ENCODE measurements at regions not wholly inside any gene's neighbourhood (a gene's known extent, or its start where the extent isn't known, plus 50 kb on each side); places are given as distances from the start of the nearest gene placed in this dataset.

DNA sequence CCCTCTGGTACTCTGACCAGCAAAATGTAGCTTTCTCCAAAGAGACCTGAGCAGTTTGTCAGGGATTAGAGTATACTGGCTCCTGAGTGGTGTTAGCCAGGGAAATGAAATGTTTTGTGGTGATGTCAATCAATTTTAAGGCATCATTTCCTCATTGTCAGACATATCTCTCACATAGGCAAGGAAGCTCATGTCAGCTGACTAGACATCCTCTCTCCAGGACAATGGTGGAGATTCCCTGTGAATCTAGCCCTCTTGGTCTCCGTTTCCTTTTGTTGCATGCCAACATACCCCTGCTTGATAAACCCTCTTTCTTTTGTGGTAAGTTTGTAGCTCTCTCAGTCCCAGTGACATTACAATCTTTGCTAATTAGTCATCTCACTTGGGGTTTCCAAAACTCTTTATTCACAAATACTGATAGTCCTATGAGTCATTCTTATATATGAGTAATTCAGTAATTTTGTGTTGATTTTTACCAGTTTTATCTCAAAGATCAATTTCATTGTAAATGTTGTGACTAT, 135.6 kb upstream of the PTPRK start:
- peak overlapping the region; percentile 89 for H3K27ac ChIP-seq (ENCODE audit: control insufficient read depth, insufficient read depth, low read length)

DNA sequence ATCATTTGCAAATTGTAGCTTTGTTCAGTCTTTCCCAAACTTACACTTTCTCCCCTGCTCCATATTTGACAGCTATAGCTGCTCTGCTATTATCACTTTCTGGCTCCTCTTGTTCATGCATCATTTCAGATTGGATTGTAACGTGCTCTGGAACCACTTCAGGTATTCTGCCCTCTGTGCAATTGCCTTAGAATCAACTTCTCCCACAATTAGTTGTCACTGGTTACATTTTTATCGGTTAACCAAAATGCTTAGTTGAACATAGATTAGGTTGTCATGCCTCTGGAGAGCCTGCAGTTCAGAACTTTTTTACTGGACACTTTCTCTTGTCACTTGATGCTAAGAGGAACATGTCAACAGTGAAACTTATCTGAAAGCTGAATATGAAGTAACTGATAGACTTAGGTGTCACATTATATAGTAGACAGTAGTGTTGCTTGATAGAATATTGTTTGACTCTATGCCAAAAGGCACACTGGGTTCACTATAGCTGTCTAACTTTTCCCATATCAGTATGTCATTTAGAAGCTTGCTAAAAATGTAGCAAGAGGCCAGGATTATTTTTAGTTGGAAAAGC, 127.7 kb upstream of the PTPRK start:
- H3K27ac ChIP-seq (ENCODE audit: control insufficient read depth, insufficient read depth, low read length) = no peak overlapping the region
- H3K9me3 ChIP-seq (ENCODE audit: control insufficient read depth, low read depth, low read length) = no peaks in the 10 kb centered on the region
- H3K4me1 ChIP-seq (ENCODE audit: control insufficient read depth, extremely low read depth, insufficient read depth, low read length) = no peaks in the 10 kb centered on the region
- no peaks in the 10 kb centered on the region for H3K9me1 ChIP-seq (ENCODE audit: control insufficient read depth, extremely low read depth, insufficient read depth, low read length)
- H3K79me2 ChIP-seq (ENCODE audit: control insufficient read depth, insufficient read depth, low read length) = no peaks in the 10 kb centered on the region
- no peaks in the 10 kb centered on the region for H4K20me1 ChIP-seq (ENCODE audit: control insufficient read depth, extremely low read depth, insufficient read depth, low read length)
- DNase-seq (ENCODE audit: low read depth, low spot score) (no peak), FAIRE-seq (peak; percentile 9)
- no peak overlapping the region for H3K4me2 ChIP-seq (ENCODE audit: control insufficient read depth, extremely low read depth, insufficient read depth, low read depth, low read length)
- dilution Hi-C loops (cut with MboI; ENCODE audit: extremely low pct_ligation_motif_present, low sequenced_read_pairs) = no loop called here
- H2AFZ ChIP-seq (ENCODE audit: control insufficient read depth, low read length) = no peak overlapping the region
- no peaks in the 10 kb centered on the region for H3K36me3 ChIP-seq (ENCODE audit: control insufficient read depth in 2 of 2, extremely low read depth in 1 of 2, insufficient read depth in 2 of 2, low read length in 2 of 2)
- no peak overlapping the region for H3K4me3 ChIP-seq (ENCODE audit: control insufficient read depth in 2 of 3, extremely low read depth in 1 of 3, insufficient read depth in 2 of 3, low read depth in 1 of 3, low read length in 3 of 3)
- no peaks in the 10 kb centered on the region for H3K27me3 ChIP-seq (ENCODE audit: control insufficient read depth, extremely low read depth, insufficient read depth, low read length)
- no peak overlapping the region for H3K9ac ChIP-seq (ENCODE audit: control insufficient read depth, extremely low read depth, insufficient read depth, low read length)
- TF ChIP-seq, protein P1, sequence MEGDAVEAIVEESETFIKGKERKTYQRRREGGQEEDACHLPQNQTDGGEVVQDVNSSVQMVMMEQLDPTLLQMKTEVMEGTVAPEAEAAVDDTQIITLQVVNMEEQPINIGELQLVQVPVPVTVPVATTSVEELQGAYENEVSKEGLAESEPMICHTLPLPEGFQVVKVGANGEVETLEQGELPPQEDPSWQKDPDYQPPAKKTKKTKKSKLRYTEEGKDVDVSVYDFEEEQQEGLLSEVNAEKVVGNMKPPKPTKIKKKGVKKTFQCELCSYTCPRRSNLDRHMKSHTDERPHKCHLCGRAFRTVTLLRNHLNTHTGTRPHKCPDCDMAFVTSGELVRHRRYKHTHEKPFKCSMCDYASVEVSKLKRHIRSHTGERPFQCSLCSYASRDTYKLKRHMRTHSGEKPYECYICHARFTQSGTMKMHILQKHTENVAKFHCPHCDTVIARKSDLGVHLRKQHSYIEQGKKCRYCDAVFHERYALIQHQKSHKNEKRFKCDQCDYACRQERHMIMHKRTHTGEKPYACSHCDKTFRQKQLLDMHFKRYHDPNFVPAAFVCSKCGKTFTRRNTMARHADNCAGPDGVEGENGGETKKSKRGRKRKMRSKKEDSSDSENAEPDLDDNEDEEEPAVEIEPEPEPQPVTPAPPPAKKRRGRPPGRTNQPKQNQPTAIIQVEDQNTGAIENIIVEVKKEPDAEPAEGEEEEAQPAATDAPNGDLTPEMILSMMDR (optimal IDR thresholded peaks at IDR 0.05 in 1 of 3, IDR thresholded peaks at IDR 0.05 in 1 of 3, conservative IDR thresholded peaks at IDR 0.05 in 1 of 3; ENCODE audit: extremely low read depth in 1 of 3, insufficient read depth in 2 of 3, low read length in 3 of 3) = no peak
- TF ChIP-seq EZH2 (IDR thresholded peaks at IDR 0.05; ENCODE audit: low read length) = no peak

More for the DNA sequence above, 135.6 kb upstream of the PTPRK start:
- no peaks in the 10 kb centered on the region for H3K27me3 ChIP-seq (ENCODE audit: control insufficient read depth, extremely low read depth, insufficient read depth, low read length)
- H3K36me3 ChIP-seq (ENCODE audit: control insufficient read depth in 2 of 2, extremely low read depth in 1 of 2, insufficient read depth in 2 of 2, low read length in 2 of 2) = no peaks in the 10 kb centered on the region
- dilution Hi-C loops (cut with MboI; ENCODE audit: extremely low pct_ligation_motif_present, low sequenced_read_pairs) = no loop called here
- peak overlapping the region; percentile 47 for H3K9ac ChIP-seq (ENCODE audit: control insufficient read depth, extremely low read depth, insufficient read depth, low read length)
- DNase-seq (ENCODE audit: low read depth, low spot score) (peak; percentile 84), FAIRE-seq (peak; percentile 96)
- H3K79me2 ChIP-seq (ENCODE audit: control insufficient read depth, insufficient read depth, low read length) = no peaks in the 10 kb centered on the region
- no peaks in the 10 kb centered on the region for H4K20me1 ChIP-seq (ENCODE audit: control insufficient read depth, extremely low read depth, insufficient read depth, low read length)
- peak overlapping the region in 1 of 3 experiments; percentile 2 for H3K4me3 ChIP-seq (ENCODE audit: control insufficient read depth in 2 of 3, extremely low read depth in 1 of 3, insufficient read depth in 2 of 3, low read depth in 1 of 3, low read length in 3 of 3)
- H3K9me1 ChIP-seq (ENCODE audit: control insufficient read depth, extremely low read depth, insufficient read depth, low read length) = no peaks in the 10 kb centered on the region
- H3K4me1 ChIP-seq (ENCODE audit: control insufficient read depth, extremely low read depth, insufficient read depth, low read length) = peaks cover 36% of the 10 kb centered on the region
- H2AFZ ChIP-seq (ENCODE audit: control insufficient read depth, low read length) = peak overlapping the region; percentile 48
- peak overlapping the region; percentile 75 for H3K4me2 ChIP-seq (ENCODE audit: control insufficient read depth, extremely low read depth, insufficient read depth, low read depth, low read length)
- no peaks in the 10 kb centered on the region for H3K9me3 ChIP-seq (ENCODE audit: control insufficient read depth, low read depth, low read length)
- no peak for TF ChIP-seq EZH2 (IDR thresholded peaks at IDR 0.05; ENCODE audit: low read length)
- TF ChIP-seq, protein P1 (optimal IDR thresholded peaks at IDR 0.05 in 1 of 3, IDR thresholded peaks at IDR 0.05 in 1 of 3, conservative IDR thresholded peaks at IDR 0.05 in 1 of 3; ENCODE audit: extremely low read depth in 1 of 3, insufficient read depth in 2 of 3, low read length in 3 of 3) = no peak
